22Rv1 (cell line): ENCODE measurements at regions not wholly inside any gene's neighbourhood (a gene's known extent, or its start where the extent isn't known, plus 50 kb on each side); places are given as distances from the start of the nearest gene placed in this dataset.

Experiments used
- ZFX ChIP-seq: fragments of 450-650 bp; IDR thresholded peaks from 2 replicates; pipeline ENCODE4 v1.6.1; 2017; ENCODE audit warnings: antibody characterized with exemption, borderline replicate concordance
- TF ChIP-seq, protein P1 (sequence below): fragments of 450-650 bp; IDR thresholded peaks from 2 replicates; pipeline ENCODE4 v1.5.1; 2017; ENCODE audit warnings: mild to moderate bottlenecking

DNA sequence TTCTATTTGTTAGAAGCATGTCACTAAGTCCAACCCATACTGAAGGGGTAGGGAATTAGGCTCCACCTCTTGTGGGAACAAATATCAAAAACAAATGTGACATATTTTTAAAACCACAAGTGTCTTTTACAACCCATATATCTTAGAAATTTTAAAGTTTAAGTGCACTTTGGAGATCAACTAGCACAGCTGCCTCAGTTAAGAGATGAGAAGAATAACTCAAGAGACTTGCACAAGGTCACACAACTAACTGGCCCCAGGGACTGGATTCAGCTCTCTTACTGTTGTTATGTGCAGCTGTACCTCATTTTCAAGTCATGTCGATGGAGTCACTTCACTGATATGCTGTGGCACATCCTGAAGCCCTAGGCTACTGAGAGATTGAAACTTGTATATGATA is 102.9 kb upstream of the BMP2 start:
- TF ChIP-seq, protein P1, sequence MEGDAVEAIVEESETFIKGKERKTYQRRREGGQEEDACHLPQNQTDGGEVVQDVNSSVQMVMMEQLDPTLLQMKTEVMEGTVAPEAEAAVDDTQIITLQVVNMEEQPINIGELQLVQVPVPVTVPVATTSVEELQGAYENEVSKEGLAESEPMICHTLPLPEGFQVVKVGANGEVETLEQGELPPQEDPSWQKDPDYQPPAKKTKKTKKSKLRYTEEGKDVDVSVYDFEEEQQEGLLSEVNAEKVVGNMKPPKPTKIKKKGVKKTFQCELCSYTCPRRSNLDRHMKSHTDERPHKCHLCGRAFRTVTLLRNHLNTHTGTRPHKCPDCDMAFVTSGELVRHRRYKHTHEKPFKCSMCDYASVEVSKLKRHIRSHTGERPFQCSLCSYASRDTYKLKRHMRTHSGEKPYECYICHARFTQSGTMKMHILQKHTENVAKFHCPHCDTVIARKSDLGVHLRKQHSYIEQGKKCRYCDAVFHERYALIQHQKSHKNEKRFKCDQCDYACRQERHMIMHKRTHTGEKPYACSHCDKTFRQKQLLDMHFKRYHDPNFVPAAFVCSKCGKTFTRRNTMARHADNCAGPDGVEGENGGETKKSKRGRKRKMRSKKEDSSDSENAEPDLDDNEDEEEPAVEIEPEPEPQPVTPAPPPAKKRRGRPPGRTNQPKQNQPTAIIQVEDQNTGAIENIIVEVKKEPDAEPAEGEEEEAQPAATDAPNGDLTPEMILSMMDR, result no peak
- no peak for TF ChIP-seq ZFX
